ENCODE measurements at regions not wholly inside any gene's neighbourhood (a gene's known extent, or its start where the extent isn't known, plus 50 kb on each side); places are given as distances from the start of the nearest gene placed in this dataset.

GRCh38 chr4:143019351-143019750, 165.4 kb upstream of the USP38 start:
- TF ChIP-seq, protein P1, sequence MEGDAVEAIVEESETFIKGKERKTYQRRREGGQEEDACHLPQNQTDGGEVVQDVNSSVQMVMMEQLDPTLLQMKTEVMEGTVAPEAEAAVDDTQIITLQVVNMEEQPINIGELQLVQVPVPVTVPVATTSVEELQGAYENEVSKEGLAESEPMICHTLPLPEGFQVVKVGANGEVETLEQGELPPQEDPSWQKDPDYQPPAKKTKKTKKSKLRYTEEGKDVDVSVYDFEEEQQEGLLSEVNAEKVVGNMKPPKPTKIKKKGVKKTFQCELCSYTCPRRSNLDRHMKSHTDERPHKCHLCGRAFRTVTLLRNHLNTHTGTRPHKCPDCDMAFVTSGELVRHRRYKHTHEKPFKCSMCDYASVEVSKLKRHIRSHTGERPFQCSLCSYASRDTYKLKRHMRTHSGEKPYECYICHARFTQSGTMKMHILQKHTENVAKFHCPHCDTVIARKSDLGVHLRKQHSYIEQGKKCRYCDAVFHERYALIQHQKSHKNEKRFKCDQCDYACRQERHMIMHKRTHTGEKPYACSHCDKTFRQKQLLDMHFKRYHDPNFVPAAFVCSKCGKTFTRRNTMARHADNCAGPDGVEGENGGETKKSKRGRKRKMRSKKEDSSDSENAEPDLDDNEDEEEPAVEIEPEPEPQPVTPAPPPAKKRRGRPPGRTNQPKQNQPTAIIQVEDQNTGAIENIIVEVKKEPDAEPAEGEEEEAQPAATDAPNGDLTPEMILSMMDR (IDR thresholded peaks at IDR 0.05), result no peak
- no peak for TF ChIP-seq EP300 (IDR thresholded peaks at IDR 0.05)
- no peak for TF ChIP-seq POLR2A (IDR thresholded peaks at IDR 0.05)

Data from stomach (tissue), 4 donors.